HG03432 (cell line): ENCODE measurements at regions not wholly inside any gene's neighbourhood (a gene's known extent, or its start where the extent isn't known, plus 50 kb on each side); places are given as distances from the start of the nearest gene placed in this dataset.

Source experiments
- ATAC-seq: cut with Tn5 transposase; IDR thresholded peaks from one replicate; pipeline ENCODE4 v1.9.1; 2021; ENCODE audit warnings: mild to moderate bottlenecking, moderate library complexity; ENCODE audit not compliant: unreplicated experiment

DNA sequence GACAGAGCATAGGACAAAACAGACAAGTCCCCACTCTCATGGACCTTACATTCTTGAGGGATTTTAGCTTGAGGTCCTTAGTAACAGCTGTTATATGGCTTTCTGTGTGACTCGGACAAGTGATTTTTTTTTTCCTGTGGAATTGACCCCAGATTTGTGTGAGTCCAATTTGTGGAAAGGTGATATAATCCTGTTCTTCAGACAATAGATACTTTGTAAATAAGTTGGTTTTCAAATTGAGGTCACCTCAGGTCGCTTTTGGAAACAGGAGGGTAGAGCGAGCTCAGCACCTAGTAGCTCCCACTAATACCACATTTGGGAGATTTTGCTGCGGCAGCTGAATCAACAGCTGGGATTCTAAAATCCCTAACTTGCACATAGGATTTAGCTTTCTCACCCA lies 1008.8 kb downstream of the ADGRL3 start:
- no peak for ATAC-seq

- no peak for ATAC-seq
Observed at GRCh38 chr4:62204136-62204535, 1004.0 kb downstream of the ADGRL3 start.

- ATAC-seq: no peak
Observed at GRCh38 chr4:62199291-62199810, 999.2 kb downstream of the ADGRL3 start.

DNA sequence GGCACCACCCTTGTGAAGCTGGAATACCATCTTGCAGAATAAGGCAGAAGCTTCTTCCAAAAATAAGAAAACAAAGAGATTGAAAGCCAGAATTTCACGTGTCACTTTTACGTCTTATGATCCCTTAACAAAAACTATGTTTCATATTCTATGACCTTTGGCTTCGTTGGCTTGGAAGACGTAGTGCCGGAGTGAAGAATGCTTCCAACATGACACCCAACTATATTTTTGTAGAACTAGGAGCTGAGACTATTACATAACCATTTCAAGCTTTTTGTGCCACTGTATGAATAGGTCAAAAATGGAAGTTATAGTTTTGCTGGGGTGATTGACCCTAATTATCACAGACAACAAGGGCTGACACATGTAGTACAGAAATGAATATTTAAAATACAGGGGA lies 996.2 kb downstream of the ADGRL3 start:
- ATAC-seq: no peak

GRCh38 chr4:62194342-62194741 lies 994.2 kb downstream of the ADGRL3 start:
- ATAC-seq: no peak

DNA sequence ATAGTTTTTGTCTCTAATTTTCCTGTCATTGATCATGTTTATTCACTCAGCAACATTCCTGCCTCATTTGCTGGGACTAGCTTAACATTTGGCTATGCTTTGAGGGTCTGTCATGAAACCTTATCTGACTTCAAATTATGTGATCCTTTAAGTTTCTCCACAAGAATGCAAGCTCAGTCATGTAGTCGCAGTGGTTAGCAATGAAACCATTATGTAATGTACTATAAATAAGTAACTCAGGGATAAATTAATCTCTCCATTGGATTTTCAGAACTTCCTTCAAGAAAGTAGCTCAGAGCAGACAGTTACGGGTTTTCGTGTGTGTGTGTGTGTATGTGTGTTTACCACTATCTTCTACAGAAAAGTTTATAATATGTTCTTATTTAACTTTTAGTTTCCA lies 993.6 kb downstream of the ADGRL3 start:
- no peak for ATAC-seq

- no peak for ATAC-seq
Observed at GRCh38 chr4:62191451-62192240, 991.5 kb downstream of the ADGRL3 start.

DNA sequence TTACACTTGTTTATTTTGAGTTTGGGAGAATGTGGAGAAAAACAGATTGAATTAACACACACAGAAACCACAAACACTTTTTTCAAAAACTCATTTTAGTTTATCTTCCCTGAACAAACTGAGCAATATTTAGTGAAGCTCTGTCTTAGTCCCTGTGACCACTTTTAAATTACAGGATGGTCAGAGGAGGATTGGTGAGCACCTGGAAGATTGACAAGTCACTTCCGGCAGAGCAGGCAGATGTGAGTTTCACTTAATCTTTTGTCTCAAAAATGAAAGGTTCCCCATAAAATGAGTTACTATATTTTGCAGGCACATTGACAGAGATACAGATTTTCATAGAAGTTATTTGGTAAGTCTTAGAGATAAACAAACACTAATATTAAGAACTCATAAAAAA lies 970.1 kb downstream of the ADGRL3 start:
- ATAC-seq: no peak

GRCh38 chr4:62168681-62169080 lies 968.6 kb downstream of the ADGRL3 start:
- no peak for ATAC-seq

- no peak for ATAC-seq
Observed at GRCh38 chr4:62162606-62163005, 962.5 kb downstream of the ADGRL3 start.

GRCh38 chr4:62161446-62161845 lies 961.3 kb downstream of the ADGRL3 start:
- ATAC-seq: no peak

DNA sequence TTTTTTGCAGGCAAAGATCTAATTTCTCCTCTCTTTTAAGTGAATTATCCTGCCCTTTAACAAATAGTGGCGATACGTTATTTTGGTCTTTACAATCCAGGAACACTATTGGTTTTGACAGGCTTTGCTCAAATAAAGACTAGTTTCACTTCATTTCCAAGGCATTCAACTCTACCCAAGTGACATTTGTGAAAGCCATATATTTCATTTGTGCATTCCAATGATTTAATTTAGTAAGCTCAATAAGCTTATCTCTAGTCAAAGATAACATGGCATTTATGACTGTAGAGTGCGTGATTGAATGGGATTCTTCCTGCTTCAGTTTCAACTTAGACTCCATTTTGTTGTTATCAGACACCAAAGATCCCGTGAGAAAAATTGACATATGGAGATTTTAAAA lies 959.8 kb downstream of the ADGRL3 start:
- ATAC-seq: no peak

- no peak for ATAC-seq
Observed at GRCh38 chr4:62159306-62159705, 959.2 kb downstream of the ADGRL3 start.

GRCh38 chr4:62156205-62156604 lies 956.1 kb downstream of the ADGRL3 start:
- no peak for ATAC-seq

DNA sequence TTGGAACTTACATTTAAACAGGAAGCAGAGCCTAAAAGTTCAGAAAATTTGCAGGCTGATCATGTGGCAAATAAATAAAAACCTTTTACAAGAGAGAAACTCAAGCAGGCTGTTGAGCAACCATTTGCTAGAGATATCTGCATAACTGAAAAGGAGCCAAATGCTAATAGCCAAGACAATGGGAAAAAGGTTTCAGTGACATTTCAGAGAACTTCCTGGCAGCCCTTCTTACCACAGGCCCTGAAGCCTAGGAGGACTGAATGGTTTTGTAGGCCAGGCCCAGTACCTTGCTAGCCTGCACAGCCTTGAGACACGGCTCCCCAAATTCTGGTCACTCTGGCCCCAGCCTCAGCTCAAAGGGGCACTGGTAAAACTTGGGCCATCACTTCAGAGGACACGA lies 945.1 kb downstream of the ADGRL3 start:
- ATAC-seq: no peak

DNA sequence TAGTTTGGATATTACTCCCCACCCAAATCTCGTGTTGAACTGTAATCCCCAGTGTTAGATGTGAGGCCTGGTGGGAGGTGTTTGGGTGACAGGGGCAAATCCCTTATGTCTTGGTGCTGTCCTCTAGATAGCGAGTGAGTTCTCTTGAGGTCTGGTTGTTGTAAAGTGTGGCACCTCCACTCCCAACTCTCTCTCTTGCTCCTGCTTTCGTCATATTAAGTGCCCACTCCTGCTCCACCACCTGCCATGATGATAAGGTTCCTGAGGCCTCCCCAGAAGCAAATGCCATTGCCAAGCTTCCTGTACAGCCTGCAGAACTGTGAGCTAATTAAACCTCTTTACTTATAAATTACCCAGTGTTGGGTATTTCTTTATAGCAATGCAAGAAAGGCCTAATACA lies 944.3 kb downstream of the ADGRL3 start:
- ATAC-seq: no peak

DNA sequence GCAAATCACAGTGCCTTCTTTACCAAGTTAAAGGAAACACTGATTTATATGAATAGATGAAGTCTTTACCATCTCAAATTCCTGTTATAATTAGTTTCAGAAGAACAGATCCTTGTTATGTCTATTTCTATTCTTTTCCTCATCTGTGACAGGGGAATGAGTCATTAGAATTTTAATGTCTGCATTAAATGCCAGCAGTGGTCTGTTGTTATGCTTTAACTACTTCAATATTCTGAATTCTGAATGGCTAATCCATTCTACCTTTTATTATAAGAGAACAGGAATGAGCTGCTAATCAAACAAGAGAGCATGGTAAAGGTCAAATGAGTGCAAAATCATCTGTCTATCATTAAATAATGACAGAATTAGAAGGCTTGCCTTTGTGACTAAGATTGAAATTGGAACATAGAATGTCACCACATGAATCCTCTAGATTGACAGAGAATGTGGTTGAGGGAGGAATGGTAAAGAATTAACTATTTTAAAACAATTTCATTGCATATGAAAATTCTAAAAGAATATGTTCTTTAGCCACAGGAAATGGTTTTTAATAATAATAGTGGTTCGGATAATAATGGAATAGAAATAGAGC lies 935.5 kb downstream of the ADGRL3 start:
- no peak for ATAC-seq

DNA sequence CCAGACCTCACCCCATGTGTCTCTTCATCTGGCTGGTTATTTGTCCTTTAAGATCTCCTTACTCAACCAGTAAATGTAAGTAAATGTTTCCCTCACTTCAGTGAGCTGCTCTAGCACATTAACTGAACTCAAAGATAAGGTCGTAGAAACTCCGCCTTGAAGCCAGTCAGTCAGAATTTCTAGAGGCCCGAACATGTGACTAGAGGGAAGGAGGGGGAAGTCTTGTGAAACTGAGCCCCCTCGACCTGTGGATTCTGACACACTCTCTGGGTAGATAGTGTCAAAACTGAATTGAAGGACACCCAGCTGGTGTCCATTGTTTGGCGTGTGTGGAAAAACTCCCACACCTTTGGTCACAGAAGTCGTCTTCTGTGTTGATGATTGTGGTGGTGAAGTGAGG lies 933.9 kb downstream of the ADGRL3 start:
- no peak for ATAC-seq

- ATAC-seq: no peak
Observed at GRCh38 chr4:62133101-62133897, 933.2 kb downstream of the ADGRL3 start.

- no peak for ATAC-seq
Observed at GRCh38 chr4:62131049-62131448, 930.9 kb downstream of the ADGRL3 start.

DNA sequence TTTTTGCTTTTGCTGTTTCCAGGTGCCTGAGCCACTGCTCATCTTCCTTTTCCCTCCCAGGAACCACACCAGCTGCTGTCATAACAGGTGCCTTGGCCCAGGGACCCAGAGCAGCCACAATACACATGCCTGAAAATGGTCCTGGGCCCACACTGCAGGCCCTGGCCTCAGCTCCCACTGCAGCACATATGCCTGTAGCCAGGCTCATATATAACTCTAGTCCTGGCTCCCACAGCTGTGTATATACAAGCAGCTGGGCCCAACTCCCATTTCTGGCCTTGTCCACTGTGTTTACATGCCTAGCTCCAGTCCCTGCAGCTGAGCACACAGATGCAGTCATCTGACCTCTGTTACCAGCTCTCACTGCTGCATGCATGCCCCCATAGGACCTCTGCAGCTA lies 930.5 kb downstream of the ADGRL3 start:
- no peak for ATAC-seq

DNA sequence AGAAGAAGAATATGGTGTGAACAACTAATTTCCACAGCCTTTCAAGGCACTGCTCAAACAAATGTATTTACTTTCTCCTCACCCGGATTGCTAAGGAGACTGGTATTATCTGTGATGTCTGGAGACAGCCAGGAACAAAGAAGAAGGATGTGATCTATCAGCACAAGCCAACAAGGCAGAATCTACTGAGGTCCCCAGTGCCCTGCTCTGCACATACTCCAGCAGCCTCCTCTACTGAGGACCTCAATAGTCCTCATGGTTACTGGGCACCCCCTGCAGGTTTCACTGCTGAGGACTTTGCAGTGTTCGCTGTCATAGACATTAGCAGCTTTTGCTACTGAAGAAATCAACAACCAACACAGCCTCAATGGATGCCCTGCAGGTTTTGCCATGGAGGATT lies 930.1 kb downstream of the ADGRL3 start:
- ATAC-seq: no peak
